Activated naive CD8-positive, alpha-beta T cell treated with anti-CD3 and anti-CD28 coated beads, Interleukin-2, amount 50 U/mL, for 24 hours (primary cell): ENCODE measurements at regions not wholly inside any gene's neighbourhood (a gene's known extent, or its start where the extent isn't known, plus 50 kb on each side); places are given as distances from the start of the nearest gene placed in this dataset.
A peak's percentile ranks its signal among the peaks of the same experiment; 100 is the strongest.

Experiments used
- ATAC-seq: fragments of 150-1000 bp; cut with Tn5 transposase; one replicate; pipeline ENCODE4 v1.10.0; 2021
- DNase-seq: peaks from one replicate; pipeline ENCODE4 v3.0.0; 2021
- H3K27ac Mint-ChIP-seq: one replicate; pipeline ENCODE4 v1.8.0; 2021; ENCODE audit warnings: mild to moderate bottlenecking, mixed read lengths
- H3K27me3 Mint-ChIP-seq: one replicate; pipeline ENCODE4 v1.8.0; 2021; ENCODE audit warnings: mixed read lengths
- H3K36me3 Mint-ChIP-seq: one replicate; pipeline ENCODE4 v1.8.0; 2021; ENCODE audit warnings: low read depth, mixed read lengths
- H3K4me1 Mint-ChIP-seq: one replicate; pipeline ENCODE4 v1.8.0; 2021; ENCODE audit warnings: mixed read lengths
- H3K4me3 Mint-ChIP-seq: one replicate; pipeline ENCODE4 v1.8.0; 2021; ENCODE audit warnings: mild to moderate bottlenecking, moderate library complexity, mixed read lengths
- H3K9me3 Mint-ChIP-seq: one replicate; pipeline ENCODE4 v1.8.0; 2021; ENCODE audit warnings: mixed read lengths

GRCh38 chr15:25543196-25543595 lies 104.4 kb upstream of the UBE3A start:
- Mint-ChIP-seq H3K36me3 (no peaks in the 10 kb centered on the region), H3K4me1 (no peaks in the 10 kb centered on the region), H3K27ac (no peak overlapping the region), H3K9me3 (peaks cover 9% of the 10 kb centered on the region), H3K27me3 (no peaks in the 10 kb centered on the region), H3K4me3 (no peak overlapping the region)
- DNase-seq (no peak), ATAC-seq (no peak)

GRCh38 chr15:25541228-25541627 lies 102.4 kb upstream of the UBE3A start:
- H3K9me3 Mint-ChIP-seq: peaks cover 9% of the 10 kb centered on the region
- DNase-seq (no peak), ATAC-seq (no peak)
- no peak overlapping the region for H3K27ac Mint-ChIP-seq
- no peaks in the 10 kb centered on the region for H3K36me3 Mint-ChIP-seq
- H3K27me3 Mint-ChIP-seq: no peaks in the 10 kb centered on the region
- no peaks in the 10 kb centered on the region for H3K4me1 Mint-ChIP-seq
- H3K4me3 Mint-ChIP-seq: no peak overlapping the region

DNA sequence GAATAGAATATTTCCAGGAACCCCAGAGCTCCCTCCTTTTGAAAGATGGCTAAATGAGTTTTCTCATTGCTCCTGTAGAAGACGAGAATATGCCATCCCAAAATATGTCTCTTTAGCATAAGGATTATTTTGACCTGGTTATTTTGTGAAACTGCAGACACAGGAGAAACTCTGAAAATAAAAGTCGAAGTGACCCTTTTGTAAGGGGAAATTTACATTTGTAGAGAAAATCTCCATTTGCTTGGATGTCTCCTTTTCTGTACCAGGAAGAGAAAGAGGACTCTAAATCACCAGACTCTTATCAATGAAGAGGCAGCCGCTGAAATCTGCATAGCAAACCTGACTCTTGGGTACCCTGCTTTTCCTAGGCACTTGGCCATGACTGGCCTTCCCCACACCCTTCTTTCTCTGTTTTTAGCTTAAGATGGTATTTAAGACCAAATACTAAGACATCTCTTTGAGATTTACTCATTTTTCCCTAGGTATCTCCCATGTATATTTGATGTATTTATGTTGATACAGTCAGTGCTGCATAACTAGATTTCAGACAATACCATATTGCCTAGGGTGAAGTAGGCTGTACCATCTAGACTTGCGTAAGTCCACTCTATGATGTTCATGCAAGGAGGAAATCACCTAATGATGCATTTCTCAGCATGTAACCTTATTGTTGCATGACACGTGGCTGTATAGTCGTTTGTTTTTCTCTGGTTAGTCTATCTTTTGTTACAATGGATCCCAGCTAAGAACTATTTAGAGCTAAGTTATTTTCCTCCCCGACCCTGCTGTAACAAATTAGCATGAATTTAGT lies 98.2 kb upstream of the UBE3A start:
- DNase-seq: no peak
- no peak overlapping the region for H3K4me3 Mint-ChIP-seq
- no peaks in the 10 kb centered on the region for H3K27me3 Mint-ChIP-seq
- peaks cover 5% of the 10 kb centered on the region for H3K9me3 Mint-ChIP-seq
- no peaks in the 10 kb centered on the region for H3K36me3 Mint-ChIP-seq
- ATAC-seq: no peak
- no peak overlapping the region for H3K27ac Mint-ChIP-seq
- no peaks in the 10 kb centered on the region for H3K4me1 Mint-ChIP-seq

DNA sequence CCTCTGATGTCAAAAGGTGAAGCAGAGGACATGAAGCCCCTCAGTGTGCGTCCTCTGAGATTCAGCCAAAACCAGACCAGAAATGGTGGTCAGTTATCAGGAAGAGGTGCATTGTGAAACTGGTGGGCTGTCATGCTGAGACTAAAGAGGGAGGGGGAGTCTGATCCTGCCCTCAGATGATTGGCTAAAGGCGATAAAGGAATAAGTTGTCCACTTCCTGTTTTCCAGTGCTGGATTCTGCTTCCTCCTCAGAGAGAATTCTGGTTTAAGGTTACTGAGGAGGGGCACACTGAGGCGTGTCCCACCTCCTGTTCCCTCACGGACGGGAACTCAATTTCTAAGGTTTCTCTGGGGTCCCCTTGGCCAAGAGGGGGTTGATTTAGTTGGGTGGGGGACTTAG lies 97.0 kb upstream of the UBE3A start:
- DNase-seq (no peak), ATAC-seq (no peak)
- Mint-ChIP-seq H3K36me3 (no peaks in the 10 kb centered on the region), H3K27me3 (no peaks in the 10 kb centered on the region), H3K4me3 (no peak overlapping the region), H3K27ac (no peak overlapping the region), H3K9me3 (peaks cover 5% of the 10 kb centered on the region), H3K4me1 (no peaks in the 10 kb centered on the region)

- Mint-ChIP-seq H3K4me3 (no peak overlapping the region), H3K4me1 (no peaks in the 10 kb centered on the region), H3K27ac (no peak overlapping the region), H3K36me3 (no peaks in the 10 kb centered on the region), H3K27me3 (no peaks in the 10 kb centered on the region), H3K9me3 (peaks cover 7% of the 10 kb centered on the region)
- ATAC-seq (no peak), DNase-seq (no peak)
Measured at GRCh38 chr15:25534293-25534692, 95.5 kb upstream of the UBE3A start.

DNA sequence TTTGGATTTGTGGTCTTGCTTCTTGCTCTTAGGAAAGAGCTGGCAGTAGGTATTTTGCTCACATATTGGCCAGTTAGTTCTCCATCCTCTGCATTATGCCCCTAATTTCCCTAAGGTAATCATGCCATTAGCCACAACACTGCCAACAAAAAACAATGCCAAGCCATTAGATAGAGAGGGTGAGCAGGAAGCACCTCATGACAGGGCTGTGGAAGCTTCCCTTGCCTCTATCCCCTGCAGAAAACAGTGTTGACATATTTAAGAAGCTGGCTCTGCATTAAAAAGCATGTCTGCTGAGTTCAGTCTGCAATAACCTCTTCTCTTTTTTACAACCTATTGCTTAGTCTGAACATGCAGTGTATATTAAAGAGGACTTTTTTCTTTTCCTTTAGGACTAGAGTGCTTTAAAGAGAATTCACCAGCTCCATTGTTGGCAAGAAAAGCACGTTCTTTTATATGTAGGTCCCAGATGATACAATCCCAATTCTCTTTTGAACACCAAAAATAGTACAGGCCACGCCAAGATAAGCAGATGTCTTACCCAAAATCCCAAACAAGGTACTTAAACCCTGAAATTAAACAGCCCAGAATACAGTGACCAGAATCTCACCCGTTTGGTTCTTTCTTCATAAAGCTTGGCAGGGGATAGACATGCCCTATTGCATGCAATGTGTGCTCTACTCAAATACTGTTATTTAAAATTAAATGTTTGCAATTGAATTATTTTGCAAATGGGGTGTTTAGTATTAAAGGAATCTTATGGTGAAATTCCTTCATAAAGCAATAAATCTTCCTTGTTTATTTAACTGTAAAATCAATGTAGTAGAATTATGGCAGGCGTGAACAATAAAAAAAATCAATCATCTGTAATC lies 93.7 kb upstream of the UBE3A start:
- no peak for ATAC-seq
- no peaks in the 10 kb centered on the region for H3K36me3 Mint-ChIP-seq
- peaks cover 14% of the 10 kb centered on the region for H3K9me3 Mint-ChIP-seq
- H3K4me3 Mint-ChIP-seq: no peak overlapping the region
- no peaks in the 10 kb centered on the region for H3K27me3 Mint-ChIP-seq
- DNase-seq: no peak
- no peak overlapping the region for H3K27ac Mint-ChIP-seq
- H3K4me1 Mint-ChIP-seq: no peaks in the 10 kb centered on the region

DNA sequence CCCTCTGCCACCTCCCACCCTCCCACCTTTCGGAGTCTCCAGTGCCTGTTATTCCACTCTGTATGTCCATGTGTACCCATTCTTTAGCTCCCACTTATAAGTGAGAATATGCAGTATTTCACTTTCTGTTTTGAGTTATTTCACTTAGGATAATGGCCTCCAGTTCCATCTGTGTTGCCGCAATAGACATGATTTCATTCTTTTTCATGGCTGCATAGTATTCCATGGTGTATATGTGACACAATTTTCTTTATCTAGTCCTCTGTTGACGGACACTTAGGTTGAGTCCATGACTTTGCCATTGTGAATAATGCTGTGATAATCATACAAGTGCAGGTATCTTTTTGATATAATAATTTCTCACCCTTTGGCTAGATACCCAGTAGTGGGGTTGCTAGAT lies 91.0 kb upstream of the UBE3A start:
- Mint-ChIP-seq H3K27ac (no peak overlapping the region), H3K36me3 (no peaks in the 10 kb centered on the region), H3K4me3 (no peak overlapping the region), H3K27me3 (no peaks in the 10 kb centered on the region), H3K9me3 (peaks cover 16% of the 10 kb centered on the region), H3K4me1 (no peaks in the 10 kb centered on the region)
- ATAC-seq (no peak), DNase-seq (no peak)

DNA sequence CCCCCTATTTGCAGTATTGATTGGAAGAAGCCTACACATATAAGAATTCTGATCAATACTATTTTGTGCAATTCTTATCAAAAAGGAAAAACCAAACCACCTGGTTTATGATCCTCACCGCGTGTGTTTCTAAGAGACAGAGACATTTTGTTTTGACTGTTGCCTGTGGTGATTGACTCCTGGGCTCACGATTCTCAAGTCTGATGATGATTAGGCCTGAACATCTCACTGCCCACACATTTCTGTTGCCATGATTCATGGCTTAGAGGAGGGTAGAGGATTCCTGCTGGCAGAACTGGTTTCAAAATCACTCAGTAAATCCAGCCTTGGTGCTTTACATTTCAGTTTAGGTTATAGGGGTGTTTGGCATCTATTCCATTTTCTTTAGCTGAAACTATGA lies 88.3 kb upstream of the UBE3A start:
- ATAC-seq: peak; percentile 36
- Mint-ChIP-seq H3K4me1 (no peaks in the 10 kb centered on the region), H3K9me3 (peaks cover 42% of the 10 kb centered on the region), H3K27ac (no peak overlapping the region), H3K4me3 (no peak overlapping the region), H3K27me3 (no peaks in the 10 kb centered on the region), H3K36me3 (no peaks in the 10 kb centered on the region)
- no peak for DNase-seq

- H3K27me3 Mint-ChIP-seq: no peaks in the 10 kb centered on the region
- ATAC-seq (no peak), DNase-seq (no peak)
- no peaks in the 10 kb centered on the region for H3K36me3 Mint-ChIP-seq
- H3K4me1 Mint-ChIP-seq: no peaks in the 10 kb centered on the region
- peaks cover 45% of the 10 kb centered on the region for H3K9me3 Mint-ChIP-seq
- no peak overlapping the region for H3K4me3 Mint-ChIP-seq
- no peak overlapping the region for H3K27ac Mint-ChIP-seq
Measured at GRCh38 chr15:25525741-25526140, 86.9 kb upstream of the UBE3A start.

DNA sequence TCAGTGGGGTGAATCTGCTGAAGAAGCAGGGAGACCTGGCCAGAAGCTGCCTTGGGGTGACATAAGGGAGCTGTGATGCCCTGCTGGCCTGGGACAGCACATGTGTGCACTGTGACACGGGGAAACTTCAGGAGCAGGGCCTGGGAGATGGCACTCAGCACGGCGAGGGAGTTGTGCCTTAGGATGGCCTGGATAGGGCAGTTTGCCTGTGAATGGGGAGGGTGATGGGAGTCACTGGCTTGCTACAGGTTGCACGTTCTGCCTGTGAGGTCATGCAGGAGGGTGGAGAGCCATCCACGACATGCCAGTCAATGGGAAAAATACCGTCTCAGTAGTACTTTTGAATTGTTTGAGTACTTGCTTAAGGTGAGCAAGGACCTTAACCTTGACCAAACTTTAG lies 76.8 kb upstream of the UBE3A start:
- Mint-ChIP-seq H3K27me3 (no peaks in the 10 kb centered on the region), H3K27ac (no peak overlapping the region), H3K36me3 (no peaks in the 10 kb centered on the region), H3K4me3 (no peak overlapping the region), H3K4me1 (no peaks in the 10 kb centered on the region), H3K9me3 (no peaks in the 10 kb centered on the region)
- DNase-seq: no peak
- no peak for ATAC-seq

GRCh38 chr15:25514522-25514921 lies 75.7 kb upstream of the UBE3A start:
- no peak for DNase-seq
- Mint-ChIP-seq H3K4me3 (no peak overlapping the region), H3K36me3 (no peaks in the 10 kb centered on the region), H3K27me3 (no peaks in the 10 kb centered on the region), H3K9me3 (no peaks in the 10 kb centered on the region), H3K4me1 (no peaks in the 10 kb centered on the region), H3K27ac (no peak overlapping the region)
- ATAC-seq: no peak

GRCh38 chr15:25512957-25513356 lies 74.1 kb upstream of the UBE3A start:
- no peak overlapping the region for H3K4me3 Mint-ChIP-seq
- ATAC-seq: no peak
- H3K27me3 Mint-ChIP-seq: peaks cover 2% of the 10 kb centered on the region

GRCh38 chr15:25510146-25510545 lies 71.3 kb upstream of the UBE3A start:
- Mint-ChIP-seq H3K4me3 (no peak overlapping the region), H3K36me3 (no peaks in the 10 kb centered on the region), H3K9me3 (no peaks in the 10 kb centered on the region), H3K27ac (no peak overlapping the region), H3K27me3 (peaks cover 2% of the 10 kb centered on the region), H3K4me1 (no peaks in the 10 kb centered on the region)
- ATAC-seq (no peak), DNase-seq (no peak)

More at GRCh38 chr15:25512957-25513356, 74.1 kb upstream of the UBE3A start:
- no peaks in the 10 kb centered on the region for H3K4me1 Mint-ChIP-seq
- no peak for DNase-seq
- H3K27ac Mint-ChIP-seq: no peak overlapping the region
- no peaks in the 10 kb centered on the region for H3K9me3 Mint-ChIP-seq
- no peaks in the 10 kb centered on the region for H3K36me3 Mint-ChIP-seq

DNA sequence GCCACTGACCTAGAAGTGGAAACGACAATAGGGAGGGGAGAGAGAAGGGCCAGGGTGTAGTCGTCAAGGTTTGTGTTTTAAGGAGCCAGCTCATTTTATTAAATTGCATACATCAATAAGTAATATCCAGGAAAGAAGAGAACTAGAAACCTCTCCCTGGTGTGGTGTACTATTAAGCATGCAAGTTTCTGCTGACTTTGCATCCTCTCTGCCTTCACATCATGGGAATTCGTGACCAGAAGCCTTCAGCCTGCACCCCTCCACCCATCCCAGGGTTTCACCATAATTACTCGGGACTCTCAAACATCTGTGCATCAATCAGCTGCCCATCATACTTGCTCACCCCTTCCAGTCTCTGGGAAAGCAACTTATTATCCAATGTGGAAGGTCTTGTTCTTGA lies 70.9 kb upstream of the UBE3A start:
- ATAC-seq (no peak), DNase-seq (no peak)
- Mint-ChIP-seq H3K9me3 (no peaks in the 10 kb centered on the region), H3K27me3 (peaks cover 2% of the 10 kb centered on the region), H3K27ac (no peak overlapping the region), H3K4me1 (no peaks in the 10 kb centered on the region), H3K4me3 (no peak overlapping the region), H3K36me3 (no peaks in the 10 kb centered on the region)

DNA sequence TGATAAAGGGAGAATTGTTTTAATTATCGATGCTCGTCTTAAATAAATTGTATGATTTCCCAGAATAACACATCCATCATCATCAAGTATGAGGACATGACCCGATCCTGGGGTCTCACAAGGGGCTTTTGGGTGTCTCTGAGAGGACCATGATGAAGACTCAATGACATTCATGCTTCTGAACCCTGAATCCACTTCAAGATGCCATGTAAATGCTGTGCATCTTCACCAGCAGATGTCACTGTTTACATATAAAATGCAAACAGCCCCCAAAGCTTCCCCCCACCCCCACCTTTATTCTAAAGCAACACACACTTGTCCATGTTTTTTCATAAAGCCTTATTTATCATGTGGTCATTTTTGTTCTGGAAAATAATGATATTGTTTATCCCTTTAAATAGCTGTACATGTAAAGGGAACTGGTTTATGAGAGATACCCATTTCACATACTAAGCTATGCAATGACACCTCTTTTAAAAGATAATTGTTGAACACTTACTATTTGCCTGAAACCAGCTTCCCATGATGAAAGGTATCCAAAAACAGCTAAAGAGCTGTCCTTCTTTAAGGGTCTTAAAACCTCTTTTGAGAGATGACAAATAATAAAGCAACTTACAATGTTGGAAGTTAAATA lies 69.7 kb upstream of the UBE3A start:
- DNase-seq (no peak), ATAC-seq (no peak)
- H3K36me3 Mint-ChIP-seq: no peaks in the 10 kb centered on the region
- H3K9me3 Mint-ChIP-seq: no peaks in the 10 kb centered on the region
- H3K4me3 Mint-ChIP-seq: no peak overlapping the region
- H3K27ac Mint-ChIP-seq: no peak overlapping the region
- H3K4me1 Mint-ChIP-seq: no peaks in the 10 kb centered on the region
- peaks cover 2% of the 10 kb centered on the region for H3K27me3 Mint-ChIP-seq
